ENCODE measurements at regions not wholly inside any gene's neighbourhood (a gene's known extent, or its start where the extent isn't known, plus 50 kb on each side); places are given as distances from the start of the nearest gene placed in this dataset.
"Not testable (repeated sequence)": the region's sequence is repeated elsewhere in the genome, so short reads cannot be mapped to it uniquely, and the experiment has no call there.

- Histone ChIP-seq H3K4me3 (replicated peaks; ENCODE audit: insufficient read depth, low read length) (no peak overlapping the region), H3K27me3 (ENCODE audit: insufficient read depth, poor library complexity, severe bottlenecking) (peaks cover 2% of the 10 kb centered on the region), H3K27ac (replicated peaks) (no peak overlapping the region)
- DNase-seq (ENCODE audit: low read depth in 1 of 2, low spot score in 1 of 2) = no peak
- TF ChIP-seq CTCF (IDR thresholded peaks at IDR 0.05; ENCODE audit: insufficient read depth, low read length) (no peak), GABPA (IDR thresholded peaks at IDR 0.05; ENCODE audit: low read depth) (no peak), POLR2AphosphoS5 (IDR thresholded peaks at IDR 0.05; ENCODE audit: low read depth) (no peak), SPI1 (IDR thresholded peaks at IDR 0.05; ENCODE audit: borderline replicate concordance, low read depth) (no peak)
These were observed 442.8 kb upstream of the PODXL start for GRCh38 chr7:131999193-131999592.

- no peak for DNase-seq (ENCODE audit: low read depth in 1 of 2, low spot score in 1 of 2)
- peaks cover 2% of the 10 kb centered on the region for H3K27me3 ChIP-seq (ENCODE audit: insufficient read depth, poor library complexity, severe bottlenecking)
- TF ChIP-seq POLR2AphosphoS5 (IDR thresholded peaks at IDR 0.05; ENCODE audit: low read depth) (no peak), REST (IDR thresholded peaks at IDR 0.05; ENCODE audit: insufficient replicate concordance, low read depth) (no peak), GABPA (IDR thresholded peaks at IDR 0.05; ENCODE audit: low read depth) (no peak), CTCF (IDR thresholded peaks at IDR 0.05; ENCODE audit: insufficient read depth, low read length) (no peak), SPI1 (IDR thresholded peaks at IDR 0.05; ENCODE audit: borderline replicate concordance, low read depth) (no peak)
- no peak overlapping the region for H3K4me3 ChIP-seq (replicated peaks; ENCODE audit: insufficient read depth, low read length)
- H3K27ac ChIP-seq (replicated peaks) = no peak overlapping the region
These were observed 438.9 kb upstream of the PODXL start for GRCh38 chr7:131995324-131995723.

- H3K27me3 ChIP-seq (ENCODE audit: insufficient read depth, poor library complexity, severe bottlenecking); H3K27ac ChIP-seq (replicated peaks); DNase-seq (ENCODE audit: low read depth in 1 of 2, low spot score in 1 of 2); H3K4me3 ChIP-seq (replicated peaks; ENCODE audit: insufficient read depth, low read length): not testable (repeated sequence)
These were observed 424.6 kb upstream of the PODXL start for GRCh38 chr7:131981069-131981468.

DNA sequence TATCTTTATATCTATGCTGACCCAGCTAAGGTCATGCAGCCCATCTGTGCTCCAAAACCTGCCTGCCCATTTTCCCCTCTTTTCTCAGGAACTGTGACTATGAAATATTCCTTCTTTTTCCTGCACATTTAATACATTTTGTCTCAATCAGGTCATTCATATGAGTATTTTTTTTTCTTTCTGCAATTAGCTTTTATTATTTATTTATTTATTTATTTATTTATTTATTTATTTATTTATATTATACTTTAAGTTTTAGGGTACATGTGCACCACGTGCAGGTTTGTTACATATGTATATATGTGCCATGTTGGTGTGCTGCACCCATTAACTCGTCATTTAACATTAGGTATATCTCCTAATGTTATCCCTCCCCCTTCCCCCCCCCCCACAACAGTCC, 421.7 kb upstream of the PODXL start:
- not testable (repeated sequence) for H3K4me3 ChIP-seq (replicated peaks; ENCODE audit: insufficient read depth, low read length); H3K27ac ChIP-seq (replicated peaks); H3K27me3 ChIP-seq (ENCODE audit: insufficient read depth, poor library complexity, severe bottlenecking); DNase-seq (ENCODE audit: low read depth in 1 of 2, low spot score in 1 of 2)

DNA sequence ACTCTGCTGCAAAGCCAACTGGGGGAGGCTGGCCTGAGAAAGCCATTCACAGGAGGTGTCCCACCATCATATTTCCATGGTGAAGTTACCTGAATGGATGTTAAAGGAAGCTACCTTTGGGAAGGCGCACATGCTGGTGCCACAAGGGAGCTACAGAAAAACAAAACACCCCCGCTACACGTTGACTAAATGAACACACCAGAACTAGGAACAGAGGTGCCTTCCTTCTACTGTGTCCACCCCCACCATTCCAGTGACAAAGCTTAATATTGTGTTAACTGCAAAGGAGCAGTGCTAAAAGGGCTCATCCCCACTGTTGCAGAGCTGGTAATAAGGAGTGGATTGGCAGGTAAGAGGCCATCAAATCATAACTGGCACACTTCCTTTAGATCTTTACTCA, 420.0 kb upstream of the PODXL start:
- no peak overlapping the region for H3K27ac ChIP-seq (replicated peaks)
- TF ChIP-seq REST (IDR thresholded peaks at IDR 0.05; ENCODE audit: insufficient replicate concordance, low read depth) (no peak), POLR2AphosphoS5 (IDR thresholded peaks at IDR 0.05; ENCODE audit: low read depth) (no peak), CTCF (IDR thresholded peaks at IDR 0.05; ENCODE audit: insufficient read depth, low read length) (no peak), SPI1 (IDR thresholded peaks at IDR 0.05; ENCODE audit: borderline replicate concordance, low read depth) (no peak), GABPA (IDR thresholded peaks at IDR 0.05; ENCODE audit: low read depth) (no peak)
- DNase-seq (ENCODE audit: low read depth in 1 of 2, low spot score in 1 of 2) = no peak
- no peak overlapping the region for H3K4me3 ChIP-seq (replicated peaks; ENCODE audit: insufficient read depth, low read length)
- H3K27me3 ChIP-seq (ENCODE audit: insufficient read depth, poor library complexity, severe bottlenecking) = no peaks in the 10 kb centered on the region
